Smooth muscle cell (in vitro differentiated cells): ENCODE measurements at regions not wholly inside any gene's neighbourhood (a gene's known extent, or its start where the extent isn't known, plus 50 kb on each side); places are given as distances from the start of the nearest gene placed in this dataset.

ENCODE experiments used
- DNase-seq: peaks from one replicate; lab custom pipeline; 2025; ENCODE audit not compliant: unreplicated experiment; lab: John Stamatoyannopoulos, UW
- H2AFZ ChIP-seq: fragments of 200-600 bp; sonication (generic); 2 replicates; pipeline ENCODE4 v1.6.0; 2016; ENCODE audit warnings: antibody characterized with exemption, low read depth, mild to moderate bottlenecking
- H3F3A ChIP-seq: fragments of 200-600 bp; sonication (generic); 2 replicates; pipeline ENCODE4 v1.6.0; 2017; ENCODE audit warnings: antibody characterized with exemption, low read depth
- H3K27ac ChIP-seq: fragments of 200-600 bp; sonication (generic); 2 replicates; pipeline ENCODE4 v1.5.1; 2016; ENCODE audit warnings: low read depth, mild to moderate bottlenecking
- H3K27me3 ChIP-seq: fragments of 200-600 bp; sonication (generic); 2 replicates; pipeline ENCODE4 v1.6.1; 2016; ENCODE audit warnings: low read depth, mild to moderate bottlenecking
- H3K36me3 ChIP-seq: fragments of 200-600 bp; sonication (generic); 2 replicates; pipeline ENCODE4 v1.5.1; 2016; ENCODE audit warnings: low read depth
- H3K4me1 ChIP-seq: fragments of 200-600 bp; sonication (generic); 2 replicates; pipeline ENCODE4 v1.5.1; 2016; ENCODE audit warnings: low read depth
- H3K4me2 ChIP-seq: fragments of 200-600 bp; sonication (generic); 2 replicates; pipeline ENCODE4 v1.6.0; 2016; ENCODE audit warnings: mild to moderate bottlenecking
- H3K4me3 ChIP-seq: fragments of 200-600 bp; sonication (generic); 2 replicates; pipeline ENCODE4 v1.5.1; 2016; ENCODE audit warnings: mild to moderate bottlenecking
- H3K79me2 ChIP-seq: fragments of 200-600 bp; sonication (generic); 2 replicates; pipeline ENCODE4 v1.6.0; 2016; ENCODE audit warnings: low read depth, mild to moderate bottlenecking
- H3K9ac ChIP-seq: fragments of 200-600 bp; sonication (generic); 2 replicates; pipeline ENCODE4 v1.6.0; 2016; ENCODE audit warnings: low read depth
- H3K9me3 ChIP-seq: fragments of 200-600 bp; sonication (generic); replicated peaks from 2 replicates; pipeline ENCODE4 v1.5.1; 2016; ENCODE audit warnings: low read depth
- H4K20me1 ChIP-seq: fragments of 200-600 bp; sonication (generic); 2 replicates; pipeline ENCODE4 v1.6.0; 2016; ENCODE audit warnings: low read depth
- CTCF ChIP-seq: fragments of 200-600 bp; sonication (generic); IDR thresholded peaks from 2 replicates; pipeline ENCODE4 v1.5.1; 2017; ENCODE audit warnings: borderline replicate concordance, mild to moderate bottlenecking, antibody characterized with exemption; ENCODE audit not compliant: insufficient read depth, poor library complexity, severe bottlenecking
- WGBS: methylation state at CpG from one replicate; pipeline ENCODE4 v1.1.7; 2016; ENCODE audit warnings: low lambda C conversion rate; 5-methylcytosine and 5-hydroxymethylcytosine counted together

GRCh38 chr6:33860706-33861474 is 57.1 kb upstream of the MLN start:
- H3K36me3 ChIP-seq, result no peaks in the 10 kb centered on the region
- no peak overlapping the region for H3K9ac ChIP-seq
- WGBS, result 74% methylated on average over 7 of the region's 7 CpGs
- H3K4me2 ChIP-seq, result no peak overlapping the region
- H4K20me1 ChIP-seq, result no peaks in the 10 kb centered on the region
- no peaks in the 10 kb centered on the region for H3K4me1 ChIP-seq
- DNase-seq, result no peak
- no peak overlapping the region for H2AFZ ChIP-seq
- no peak for TF ChIP-seq CTCF
- H3K4me3 ChIP-seq, result no peak overlapping the region
- H3K27ac ChIP-seq, result no peak overlapping the region
- H3F3A ChIP-seq, result no peaks in the 10 kb centered on the region
- H3K27me3 ChIP-seq, result no peaks in the 10 kb centered on the region
- H3K79me2 ChIP-seq, result no peaks in the 10 kb centered on the region
- no peaks in the 10 kb centered on the region for H3K9me3 ChIP-seq

GRCh38 chr6:33860006-33860405 is 56.2 kb upstream of the MLN start:
- Histone ChIP-seq H3K27me3 (no peaks in the 10 kb centered on the region), H3K79me2 (no peaks in the 10 kb centered on the region), H3K9me3 (no peaks in the 10 kb centered on the region), H3K4me3 (no peak overlapping the region), H3K9ac (no peak overlapping the region), H2AFZ (no peak overlapping the region), H3K4me2 (no peak overlapping the region), H4K20me1 (no peaks in the 10 kb centered on the region), H3K4me1 (no peaks in the 10 kb centered on the region), H3K27ac (no peak overlapping the region), H3K36me3 (no peaks in the 10 kb centered on the region), H3F3A (no peaks in the 10 kb centered on the region)
- no peak for DNase-seq
- no peak for TF ChIP-seq CTCF
- 94% methylated on average over 6 of the region's 6 CpGs for WGBS

GRCh38 chr6:33858804-33859505 is 55.2 kb upstream of the MLN start:
- WGBS, result 75% methylated on average over 16 of the region's 16 CpGs
- DNase-seq, result no peak
- no peaks in the 10 kb centered on the region for H3K36me3 ChIP-seq
- H3K4me1 ChIP-seq, result no peaks in the 10 kb centered on the region
- no peak overlapping the region for H3K4me3 ChIP-seq
- H2AFZ ChIP-seq, result no peak overlapping the region
- H3K27me3 ChIP-seq, result no peaks in the 10 kb centered on the region
- no peak overlapping the region for H3K4me2 ChIP-seq
- no peaks in the 10 kb centered on the region for H3K79me2 ChIP-seq
- no peak for TF ChIP-seq CTCF
- H3K9ac ChIP-seq, result no peak overlapping the region
- no peaks in the 10 kb centered on the region for H4K20me1 ChIP-seq
- H3K27ac ChIP-seq, result no peak overlapping the region
- H3F3A ChIP-seq, result no peaks in the 10 kb centered on the region
- no peaks in the 10 kb centered on the region for H3K9me3 ChIP-seq
